ENCODE measurements at regions not wholly inside any gene's neighbourhood (a gene's known extent, or its start where the extent isn't known, plus 50 kb on each side); places are given as distances from the start of the nearest gene placed in this dataset.

GRCh38 chr14:35969310-35969709, 143.2 kb downstream of the BRMS1L start:
- TF ChIP-seq POLR2A (IDR thresholded peaks at IDR 0.05) (no peak), CTCF (IDR thresholded peaks at IDR 0.05) (no peak), POLR2AphosphoS5 (IDR thresholded peaks at IDR 0.05) (no peak)
- Histone ChIP-seq H3K27ac (no peak overlapping the region), H3K4me1 (no peaks in the 10 kb centered on the region), H3K27me3 (no peaks in the 10 kb centered on the region), H3K4me3 (no peak overlapping the region), H3K36me3 (no peaks in the 10 kb centered on the region), H3K9me3 (no peaks in the 10 kb centered on the region)
- intact Hi-C loops (cut with DNase I; ENCODE audit: low total_unique reads): no loop called here
- no peak for DNase-seq (ENCODE audit: low spot score in 2 of 2)

GRCh38 chr14:35965400-35965799, 139.3 kb downstream of the BRMS1L start:
- intact Hi-C loops (cut with DNase I; ENCODE audit: low total_unique reads): no loop called here

GRCh38 chr14:35964697-35965286, 138.7 kb downstream of the BRMS1L start:
- TF ChIP-seq CTCF (IDR thresholded peaks at IDR 0.05): no peak
- TF ChIP-seq POLR2A (IDR thresholded peaks at IDR 0.05): no peak
- no peak for TF ChIP-seq POLR2AphosphoS5 (IDR thresholded peaks at IDR 0.05)
- Histone ChIP-seq H3K36me3 (no peaks in the 10 kb centered on the region), H3K9me3 (no peaks in the 10 kb centered on the region), H3K27me3 (no peaks in the 10 kb centered on the region), H3K4me1 (no peaks in the 10 kb centered on the region), H3K4me3 (no peak overlapping the region), H3K27ac (no peak overlapping the region)
- DNase-seq (ENCODE audit: low spot score in 2 of 2): no peak
- intact Hi-C loops (cut with DNase I; ENCODE audit: low total_unique reads): no loop called here

More at GRCh38 chr14:35965400-35965799, 139.3 kb downstream of the BRMS1L start:
- Histone ChIP-seq H3K4me1 (no peaks in the 10 kb centered on the region), H3K4me3 (no peak overlapping the region), H3K27ac (no peak overlapping the region), H3K27me3 (no peaks in the 10 kb centered on the region), H3K9me3 (no peaks in the 10 kb centered on the region), H3K36me3 (no peaks in the 10 kb centered on the region)
- no peak for DNase-seq (ENCODE audit: low spot score in 2 of 2)
- TF ChIP-seq POLR2AphosphoS5 (IDR thresholded peaks at IDR 0.05): no peak
- no peak for TF ChIP-seq CTCF (IDR thresholded peaks at IDR 0.05)
- no peak for TF ChIP-seq POLR2A (IDR thresholded peaks at IDR 0.05)

- intact Hi-C loops (cut with DNase I; ENCODE audit: low total_unique reads): no loop called here
- no peaks in the 10 kb centered on the region for H3K27me3 ChIP-seq
- no peaks in the 10 kb centered on the region for H3K9me3 ChIP-seq
- TF ChIP-seq POLR2A (IDR thresholded peaks at IDR 0.05): no peak
- no peak for TF ChIP-seq POLR2AphosphoS5 (IDR thresholded peaks at IDR 0.05)
- H3K4me1 ChIP-seq: no peaks in the 10 kb centered on the region
- H3K27ac ChIP-seq: no peak overlapping the region
- no peak overlapping the region for H3K4me3 ChIP-seq
- H3K36me3 ChIP-seq: no peaks in the 10 kb centered on the region
- DNase-seq (ENCODE audit: low spot score in 2 of 2): no peak
These were observed 137.1 kb downstream of the BRMS1L start for GRCh38 chr14:35963209-35963608.

GRCh38 chr14:35961697-35962274, 135.6 kb downstream of the BRMS1L start:
- TF ChIP-seq POLR2A (IDR thresholded peaks at IDR 0.05) (no peak), CTCF (IDR thresholded peaks at IDR 0.05) (no peak), POLR2AphosphoS5 (IDR thresholded peaks at IDR 0.05) (no peak)
- Histone ChIP-seq H3K4me3 (no peak overlapping the region), H3K27ac (no peak overlapping the region), H3K9me3 (no peaks in the 10 kb centered on the region), H3K4me1 (no peaks in the 10 kb centered on the region), H3K36me3 (no peaks in the 10 kb centered on the region), H3K27me3 (no peaks in the 10 kb centered on the region)
- no peak for DNase-seq (ENCODE audit: low spot score in 2 of 2)
- intact Hi-C loops (cut with DNase I; ENCODE audit: low total_unique reads): no loop called here

Measured in breast epithelium (tissue), 4 donors.